ENCODE measurements at regions not wholly inside any gene's neighbourhood (a gene's known extent, or its start where the extent isn't known, plus 50 kb on each side); places are given as distances from the start of the nearest gene placed in this dataset.

DNA sequence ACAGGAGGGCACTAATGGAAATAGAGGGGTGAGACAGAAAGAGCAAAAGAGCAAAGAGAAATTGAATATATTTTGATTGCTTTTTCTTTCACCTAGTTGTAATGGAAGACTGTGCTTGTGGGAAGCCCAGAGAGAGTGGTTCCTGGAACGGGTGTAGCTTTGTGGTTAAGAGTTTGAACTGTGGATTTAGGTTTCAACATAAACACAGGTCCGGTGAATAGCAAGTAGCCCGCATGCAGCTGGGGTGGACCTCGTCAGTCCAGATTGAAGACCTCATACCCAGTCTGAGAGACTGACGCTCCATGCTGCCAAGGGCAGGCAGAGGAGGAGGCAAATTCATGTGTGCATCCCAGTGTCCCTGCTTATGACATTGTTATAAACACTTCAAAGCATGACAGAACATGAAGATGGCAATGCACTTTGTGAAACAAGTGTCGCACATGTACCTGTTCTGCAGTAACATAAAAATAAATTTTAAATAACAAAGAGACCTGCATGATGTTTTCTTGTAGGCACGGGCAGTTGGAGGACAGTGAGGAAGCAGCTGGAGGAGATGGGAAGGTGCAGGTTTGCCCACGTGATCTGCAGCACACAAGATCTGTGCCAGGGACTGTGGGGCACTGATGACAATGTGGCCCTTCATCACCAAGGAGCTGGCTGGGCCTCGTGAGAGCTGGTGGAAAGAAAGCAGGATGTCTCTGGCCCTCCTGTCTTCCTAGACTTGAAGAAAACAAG lies 220.5 kb upstream of the SSTR4 start:
- no peaks in the 10 kb centered on the region for H3K4me1 ChIP-seq (ENCODE audit: insufficient read depth)
- no peaks in the 10 kb centered on the region for H3F3A ChIP-seq (ENCODE audit: insufficient read depth)
- H4K20me1 ChIP-seq (ENCODE audit: insufficient read depth) = no peaks in the 10 kb centered on the region
- no peak for TF ChIP-seq EZH2phosphoT487 (IDR thresholded peaks at IDR 0.05; ENCODE audit: insufficient read depth, low read depth)
- TF ChIP-seq EZH2 (IDR thresholded peaks at IDR 0.05; ENCODE audit: insufficient read depth, poor library complexity, severe bottlenecking) = no peak
- no peak for DNase-seq
- no peak overlapping the region for H3K4me2 ChIP-seq (ENCODE audit: unreplicated experiment)
- no peaks in the 10 kb centered on the region for H3K79me2 ChIP-seq (ENCODE audit: insufficient read depth)
- no peaks in the 10 kb centered on the region for H3K9me3 ChIP-seq (ENCODE audit: low read depth)
- H3K4me3 ChIP-seq = no peak overlapping the region
- H3K27me3 ChIP-seq (replicated peaks; ENCODE audit: insufficient read depth) = peaks cover 5% of the 10 kb centered on the region; the same call in 1 of the 2 replicates
- H3K27ac ChIP-seq = no peak overlapping the region
- no peaks in the 10 kb centered on the region for H3K36me3 ChIP-seq (ENCODE audit: low read depth)
- H3K9ac ChIP-seq = no peak overlapping the region
- whole genome bisulfite sequencing, 2 experiments (ENCODE audit: low coverage in 1 of 2, low lambda C conversion rate in 2 of 2, missing lambda C conversion rate in 2 of 2) = 49 to 58% methylated on average over 9 of the region's 9 CpGs
- in situ Hi-C loops (cut with MboI) = no loop called here
- no peak overlapping the region for H2AFZ ChIP-seq
- no peaks in the 10 kb centered on the region for H3K9me2 ChIP-seq (ENCODE audit: insufficient read depth)

GRCh38 chr20:22815206-22815551 lies 219.9 kb upstream of the SSTR4 start:
- no peaks in the 10 kb centered on the region for H3K4me1 ChIP-seq (ENCODE audit: insufficient read depth)
- H3K79me2 ChIP-seq (ENCODE audit: insufficient read depth) = no peaks in the 10 kb centered on the region
- no peaks in the 10 kb centered on the region for H3K9me2 ChIP-seq (ENCODE audit: insufficient read depth)
- in situ Hi-C loops (cut with MboI) = no loop called here
- WGBS, 2 experiments (ENCODE audit: low coverage in 1 of 2, low lambda C conversion rate in 2 of 2, missing lambda C conversion rate in 2 of 2) = 55 to 59% methylated on average over 5 of the region's 5 CpGs
- no peak overlapping the region for H3K4me2 ChIP-seq (ENCODE audit: unreplicated experiment)
- no peak overlapping the region for H3K9ac ChIP-seq
- H3K27ac ChIP-seq = no peak overlapping the region
- H3K9me3 ChIP-seq (ENCODE audit: low read depth) = no peaks in the 10 kb centered on the region
- no peak overlapping the region for H3K4me3 ChIP-seq
- no peak for DNase-seq
- H3K27me3 ChIP-seq (replicated peaks; ENCODE audit: insufficient read depth) = peaks cover 5% of the 10 kb centered on the region; the same call in 1 of the 2 replicates
- H3F3A ChIP-seq (ENCODE audit: insufficient read depth) = no peaks in the 10 kb centered on the region
- TF ChIP-seq EZH2phosphoT487 (IDR thresholded peaks at IDR 0.05; ENCODE audit: insufficient read depth, low read depth) (no peak), EZH2 (IDR thresholded peaks at IDR 0.05; ENCODE audit: insufficient read depth, poor library complexity, severe bottlenecking) (no peak)
- H4K20me1 ChIP-seq (ENCODE audit: insufficient read depth) = no peaks in the 10 kb centered on the region
- H2AFZ ChIP-seq = no peak overlapping the region
- H3K36me3 ChIP-seq (ENCODE audit: low read depth) = no peaks in the 10 kb centered on the region

DNA sequence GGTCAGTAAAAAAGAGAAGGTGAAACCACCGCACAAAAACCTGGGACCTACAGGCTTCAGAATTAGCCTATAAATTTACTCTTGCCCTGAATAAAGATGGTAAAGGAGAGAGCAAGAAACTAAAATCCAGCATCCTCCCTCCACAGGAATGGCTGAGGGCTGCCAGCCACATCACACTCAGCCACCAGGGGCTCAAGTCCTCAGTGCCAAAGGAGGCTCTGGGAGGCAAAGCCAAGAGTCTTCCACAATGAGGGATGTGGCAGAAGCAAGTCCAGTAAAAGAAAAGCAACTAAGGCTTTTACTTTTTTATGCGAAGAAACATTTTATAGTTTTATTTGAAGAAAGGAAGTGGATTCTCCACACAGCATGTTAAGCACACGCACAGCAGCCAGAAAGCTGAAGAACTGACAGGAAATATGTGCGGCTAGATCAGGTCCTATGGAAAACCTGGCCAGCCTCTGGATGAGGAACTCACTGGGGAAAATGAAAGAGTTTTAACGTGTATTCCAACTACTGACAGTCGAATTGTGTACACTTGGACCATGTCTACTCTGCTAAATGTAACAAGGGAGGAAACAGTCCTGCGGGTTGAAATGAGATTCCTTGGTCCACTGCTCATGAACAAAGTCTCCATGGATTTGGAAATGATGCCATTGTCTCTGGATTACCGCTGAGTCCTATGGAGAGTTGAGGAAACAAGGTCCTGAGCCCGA lies 219.4 kb upstream of the SSTR4 start:
- TF ChIP-seq EZH2phosphoT487 (IDR thresholded peaks at IDR 0.05; ENCODE audit: insufficient read depth, low read depth) (no peak), EZH2 (IDR thresholded peaks at IDR 0.05; ENCODE audit: insufficient read depth, poor library complexity, severe bottlenecking) (no peak)
- in situ Hi-C loops (cut with MboI) = no loop called here
- peaks cover 5% of the 10 kb centered on the region; the same call in 1 of the 2 replicates for H3K27me3 ChIP-seq (replicated peaks; ENCODE audit: insufficient read depth)
- WGBS, 2 experiments (ENCODE audit: low coverage in 1 of 2, low lambda C conversion rate in 2 of 2, missing lambda C conversion rate in 2 of 2) = 36 to 40% methylated on average over 9 of the region's 9 CpGs
- H3K27ac ChIP-seq = no peak overlapping the region
- no peaks in the 10 kb centered on the region for H3K9me2 ChIP-seq (ENCODE audit: insufficient read depth)
- no peaks in the 10 kb centered on the region for H3K79me2 ChIP-seq (ENCODE audit: insufficient read depth)
- no peak overlapping the region for H2AFZ ChIP-seq
- no peaks in the 10 kb centered on the region for H3K9me3 ChIP-seq (ENCODE audit: low read depth)
- no peak overlapping the region for H3K9ac ChIP-seq
- no peak overlapping the region for H3K4me2 ChIP-seq (ENCODE audit: unreplicated experiment)
- DNase-seq = no peak
- H4K20me1 ChIP-seq (ENCODE audit: insufficient read depth) = no peaks in the 10 kb centered on the region
- no peaks in the 10 kb centered on the region for H3F3A ChIP-seq (ENCODE audit: insufficient read depth)
- H3K36me3 ChIP-seq (ENCODE audit: low read depth) = no peaks in the 10 kb centered on the region
- H3K4me1 ChIP-seq (ENCODE audit: insufficient read depth) = no peaks in the 10 kb centered on the region
- H3K4me3 ChIP-seq = no peak overlapping the region

GRCh38 chr20:22818636-22819035 lies 216.5 kb upstream of the SSTR4 start:
- Histone ChIP-seq H3K9ac (no peak overlapping the region), H3K79me2 (ENCODE audit: insufficient read depth) (no peaks in the 10 kb centered on the region), H3K9me3 (ENCODE audit: low read depth) (no peaks in the 10 kb centered on the region), H3K36me3 (ENCODE audit: low read depth) (no peaks in the 10 kb centered on the region), H3K4me3 (no peak overlapping the region), H3K27ac (no peak overlapping the region), H3K4me2 (ENCODE audit: unreplicated experiment) (no peak overlapping the region), H2AFZ (no peak overlapping the region), H4K20me1 (ENCODE audit: insufficient read depth) (no peaks in the 10 kb centered on the region), H3F3A (ENCODE audit: insufficient read depth) (no peaks in the 10 kb centered on the region), H3K4me1 (ENCODE audit: insufficient read depth) (no peaks in the 10 kb centered on the region), H3K9me2 (ENCODE audit: insufficient read depth) (no peaks in the 10 kb centered on the region), H3K27me3 (replicated peaks; ENCODE audit: insufficient read depth) (peaks cover 3% of the 10 kb centered on the region; the same call in 1 of the 2 replicates)
- DNase-seq = no peak
- in situ Hi-C loops (cut with MboI) = no loop called here
- TF ChIP-seq EZH2 (IDR thresholded peaks at IDR 0.05; ENCODE audit: insufficient read depth, poor library complexity, severe bottlenecking) (no peak), EZH2phosphoT487 (IDR thresholded peaks at IDR 0.05; ENCODE audit: insufficient read depth, low read depth) (no peak)
- WGBS, 2 experiments (ENCODE audit: low coverage in 1 of 2, low lambda C conversion rate in 2 of 2, missing lambda C conversion rate in 2 of 2) = 2 to 11% methylated on average over 4 of the region's 4 CpGs
